ENCODE measurements at regions not wholly inside any gene's neighbourhood (a gene's known extent, or its start where the extent isn't known, plus 50 kb on each side); places are given as distances from the start of the nearest gene placed in this dataset.
"Not testable (repeated sequence)": the region's sequence is repeated elsewhere in the genome, so short reads cannot be mapped to it uniquely, and the experiment has no call there.

GRCh38 chr9:3773362-3774060, 247.7 kb upstream of the RFX3 start:
- DNase-seq (ENCODE audit: low spot score), result no peak

GRCh38 chr9:3769646-3770045, 243.8 kb upstream of the RFX3 start:
- DNase-seq (ENCODE audit: low spot score), result no peak

DNA sequence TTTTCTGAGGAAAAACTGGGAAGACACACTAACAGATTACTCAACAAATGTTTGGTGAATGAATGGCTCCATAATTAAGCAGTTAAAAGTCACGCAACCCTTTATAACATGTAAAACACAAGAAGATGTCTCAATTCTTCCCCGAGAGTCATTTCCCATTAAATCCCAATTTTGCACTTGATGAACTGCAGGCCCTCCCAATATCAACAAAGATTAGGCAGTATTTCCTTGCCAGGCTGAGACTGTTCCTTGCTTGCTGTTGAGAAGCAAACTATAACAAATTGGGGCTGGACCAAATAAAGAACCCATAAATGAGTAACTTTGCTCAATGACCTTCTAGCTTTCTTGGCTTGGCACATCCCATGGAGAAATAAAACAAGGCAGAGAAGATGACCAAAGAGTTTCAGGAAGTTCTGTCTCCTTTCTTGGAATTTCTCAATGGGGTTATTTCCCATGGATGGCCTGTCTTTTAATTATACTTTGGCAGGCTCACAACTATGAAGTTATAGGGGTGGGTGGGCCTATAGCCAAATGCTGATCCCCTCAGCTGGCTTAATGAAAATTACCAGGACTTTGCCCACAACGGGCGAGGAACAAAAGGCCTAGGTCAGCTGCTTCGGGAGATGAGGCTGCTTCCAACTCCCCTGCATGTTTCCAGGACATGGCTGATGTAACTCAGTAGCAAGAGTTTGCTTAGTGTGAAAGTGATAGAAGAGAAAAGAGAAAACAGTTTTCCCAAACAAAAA, 243.1 kb upstream of the RFX3 start:
- DNase-seq (ENCODE audit: low spot score), result no peak

DNA sequence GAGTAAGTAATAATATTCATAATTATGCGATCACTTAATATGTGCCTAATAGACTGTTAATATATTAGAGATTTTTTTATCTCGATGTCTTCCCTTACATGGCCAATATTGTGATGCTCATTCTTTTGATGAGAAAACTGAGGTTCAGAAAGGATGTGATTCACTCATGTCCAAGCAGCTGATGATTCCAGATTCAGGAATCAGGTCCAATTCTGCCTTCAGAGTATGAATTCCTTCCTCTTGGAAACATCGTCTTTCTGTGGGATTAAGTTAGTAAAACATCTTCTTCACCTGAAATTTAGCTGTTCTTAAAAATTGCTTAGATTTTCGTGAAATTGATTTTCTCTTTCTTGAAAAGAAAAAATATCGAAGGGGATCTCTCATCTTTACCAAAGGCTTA, 242.5 kb upstream of the RFX3 start:
- DNase-seq (ENCODE audit: low spot score), result no peak

DNA sequence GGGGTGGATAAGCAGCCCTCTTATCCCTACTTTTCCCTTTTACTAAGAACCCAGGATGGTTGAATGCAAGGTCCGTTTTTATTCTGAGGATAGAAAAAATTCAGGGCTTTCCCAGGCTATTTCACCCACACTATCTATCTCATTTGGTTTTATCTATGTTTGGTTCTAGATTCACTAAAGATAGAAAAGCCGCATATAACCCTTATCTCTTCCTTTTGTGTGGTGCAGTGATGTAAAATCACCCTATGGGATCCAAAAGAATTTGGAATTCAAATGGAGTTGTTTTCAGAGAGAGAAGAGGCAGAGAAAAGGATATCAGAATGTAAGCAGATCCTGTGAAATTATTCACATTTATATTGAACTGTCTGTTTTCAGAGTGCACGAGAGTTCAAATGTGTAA, 236.3 kb upstream of the RFX3 start:
- no peak for DNase-seq (ENCODE audit: low spot score)

DNA sequence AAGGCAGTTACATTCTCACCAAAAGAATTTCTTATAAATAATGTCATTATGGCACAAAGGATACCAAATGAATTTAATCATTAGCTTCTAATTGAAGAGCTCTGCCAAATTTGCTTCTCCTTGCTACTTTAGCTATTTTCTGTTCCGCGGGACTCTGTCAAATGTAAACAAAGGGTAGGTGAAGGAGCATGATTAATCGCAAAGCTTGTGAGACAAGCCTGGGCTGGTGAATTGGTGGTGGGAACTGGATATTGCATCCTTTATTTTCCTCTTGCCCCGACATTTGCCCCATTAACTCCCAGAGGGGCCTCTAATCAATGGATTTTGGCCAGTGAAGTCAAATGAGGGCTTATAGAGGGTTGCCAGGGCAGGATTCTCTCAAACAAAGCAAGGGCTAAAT, 234.2 kb upstream of the RFX3 start:
- no peak for DNase-seq (ENCODE audit: low spot score)

DNA sequence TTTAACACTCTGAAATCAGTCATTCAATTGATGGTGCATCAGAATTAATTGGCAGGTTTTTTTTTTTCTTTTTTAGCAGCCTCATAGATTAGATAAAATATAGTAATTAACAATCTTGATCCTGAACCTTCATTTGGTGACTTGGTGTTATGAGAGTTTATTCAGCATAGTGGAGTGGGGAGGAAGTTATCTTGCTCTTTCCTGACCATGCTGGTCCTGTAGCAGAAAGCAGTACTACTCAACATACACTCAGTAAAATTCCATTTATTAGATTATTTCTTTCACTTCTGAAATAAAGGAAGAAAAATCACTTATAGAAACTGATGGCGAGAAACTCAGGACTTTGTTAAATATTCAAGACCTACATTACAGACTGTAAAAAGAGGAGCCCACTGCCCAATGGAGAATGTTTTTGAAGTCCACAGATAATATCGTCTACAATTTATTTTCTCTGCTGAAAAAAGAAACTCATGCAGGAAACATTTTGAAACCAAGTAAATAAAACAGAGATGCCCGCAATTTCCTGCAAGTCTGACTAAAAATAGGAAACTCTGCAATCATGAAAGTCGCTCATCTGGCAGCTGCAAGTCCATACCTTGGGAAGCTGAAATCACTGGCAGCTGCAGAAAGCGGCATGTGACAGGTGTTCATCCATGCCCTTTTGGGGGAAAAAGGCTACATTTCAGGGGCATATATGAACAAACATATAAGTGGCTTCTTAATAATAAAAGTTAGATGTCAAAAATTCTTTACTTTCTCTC, 233.2 kb upstream of the RFX3 start:
- no peak for DNase-seq (ENCODE audit: low spot score)

DNA sequence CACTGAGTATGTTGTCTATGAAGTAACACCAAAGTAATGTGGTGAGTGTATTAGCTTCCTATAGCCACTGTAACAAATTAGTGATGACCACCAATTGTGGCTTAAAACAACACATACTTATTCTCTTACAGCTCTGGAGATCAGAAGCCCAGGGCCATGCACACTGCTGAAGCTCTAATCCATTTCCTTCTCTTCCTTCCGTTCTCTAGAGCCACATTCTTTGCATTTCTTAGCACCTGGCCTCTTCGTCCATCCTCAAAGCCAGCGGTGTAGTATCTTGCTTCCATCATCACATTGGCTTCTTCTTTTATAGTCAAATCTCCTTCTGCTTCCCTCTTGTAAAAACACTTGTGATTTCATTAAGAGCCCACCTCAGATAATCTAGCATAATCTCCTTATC, 230.3 kb upstream of the RFX3 start:
- DNase-seq (ENCODE audit: low spot score), result no peak

- no peak for DNase-seq (ENCODE audit: low spot score)
Observed at GRCh38 chr9:3751125-3751758, 225.4 kb upstream of the RFX3 start.

- DNase-seq (ENCODE audit: low spot score), result no peak
Observed at GRCh38 chr9:3750321-3750720, 224.5 kb upstream of the RFX3 start.

DNA sequence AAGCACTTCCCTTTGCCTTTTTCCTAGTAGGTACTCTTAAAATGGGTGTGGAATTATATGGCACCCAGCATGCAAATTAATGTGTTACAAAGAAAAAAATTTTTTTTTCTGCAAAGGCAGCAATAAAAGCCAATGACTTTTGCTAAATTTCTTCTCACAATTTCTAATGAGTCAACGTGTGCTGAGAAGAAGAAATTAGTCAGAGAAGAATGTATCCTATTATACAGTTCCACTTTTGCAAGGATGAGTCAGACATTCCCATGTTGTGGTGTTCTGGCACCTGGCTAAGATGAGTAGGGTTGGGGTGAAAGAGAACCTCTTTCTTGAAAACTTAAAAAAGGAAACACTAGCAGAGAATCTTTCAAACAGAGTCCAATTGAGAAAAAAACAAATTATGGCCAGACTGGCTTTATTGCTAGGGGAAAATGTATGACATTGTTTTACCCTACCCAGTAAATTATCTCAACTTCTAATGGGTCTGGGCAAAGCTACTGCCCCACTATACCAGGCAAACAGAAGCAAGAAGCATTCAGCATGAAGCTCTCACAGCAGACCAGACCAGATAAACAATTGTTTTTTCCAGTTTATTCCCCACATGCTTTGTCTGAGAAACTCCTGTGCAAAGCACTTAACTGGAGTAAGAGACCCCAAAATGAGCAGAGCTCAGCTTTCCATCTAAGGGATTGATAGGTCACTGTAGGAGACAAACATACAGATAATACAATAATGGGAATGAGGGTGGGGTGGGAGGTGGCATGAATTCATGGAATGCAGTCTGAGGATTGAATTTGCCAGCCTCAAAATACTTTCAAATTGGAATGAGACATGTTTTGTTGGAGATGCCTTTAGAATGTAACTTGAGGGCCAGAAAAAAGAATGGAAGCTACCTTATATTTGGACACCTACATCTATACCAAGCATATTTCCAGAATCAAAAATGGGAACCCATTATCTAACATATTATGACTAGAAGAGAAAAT, 220.8 kb upstream of the RFX3 start:
- DNase-seq (ENCODE audit: low spot score), result peak; percentile 45

GRCh38 chr9:3743901-3744413, 218.2 kb upstream of the RFX3 start:
- DNase-seq (ENCODE audit: low spot score), result no peak

DNA sequence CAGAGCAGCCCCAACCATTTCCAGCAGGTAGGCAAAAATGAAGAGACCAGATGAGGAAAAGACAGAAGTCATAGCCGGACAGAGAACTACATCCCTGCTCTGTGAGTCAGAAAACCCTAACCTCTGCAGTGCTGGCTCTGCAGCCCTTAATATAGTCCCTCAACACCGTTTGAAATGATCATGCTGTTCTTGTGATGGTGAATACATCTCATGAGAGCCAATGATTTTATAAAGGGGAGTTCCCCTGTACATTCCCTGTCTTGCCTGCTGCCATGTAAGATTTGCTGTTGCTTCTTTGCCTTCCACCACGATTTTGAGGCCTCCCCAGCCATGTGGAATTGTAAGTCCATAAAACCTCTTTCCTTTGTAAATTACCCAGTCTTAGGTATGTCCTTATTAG, 216.8 kb upstream of the RFX3 start:
- DNase-seq (ENCODE audit: low spot score), result no peak

DNA sequence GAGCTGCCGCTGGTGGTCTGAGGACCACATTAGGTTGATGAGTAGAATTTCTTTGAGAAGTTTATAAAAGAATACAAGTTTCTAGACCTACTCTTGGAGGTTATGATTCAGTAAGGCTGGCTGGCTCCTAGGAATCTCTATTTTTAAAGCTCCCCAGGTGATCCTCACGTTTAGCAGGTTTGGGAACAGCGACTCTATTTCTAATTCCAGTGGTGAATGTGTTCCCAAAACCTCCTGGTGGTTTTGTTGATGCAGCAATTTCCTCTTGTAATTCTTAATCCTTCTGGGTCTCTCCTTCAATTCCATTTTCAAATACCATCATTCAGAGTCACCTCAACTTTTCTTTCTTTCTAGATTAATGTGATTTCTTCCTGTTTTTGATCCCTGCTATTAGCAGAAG, 215.9 kb upstream of the RFX3 start:
- DNase-seq (ENCODE audit: low spot score), result no peak

GRCh38 chr9:3740690-3741419, 215.1 kb upstream of the RFX3 start:
- no peak for DNase-seq (ENCODE audit: low spot score)

GRCh38 chr9:3736161-3736560, 210.4 kb upstream of the RFX3 start:
- no peak for DNase-seq (ENCODE audit: low spot score)

GRCh38 chr9:3735251-3735650, 209.4 kb upstream of the RFX3 start:
- DNase-seq (ENCODE audit: low spot score), result no peak

- DNase-seq (ENCODE audit: low spot score), result not testable (repeated sequence)
Observed at GRCh38 chr9:3733527-3734262, 207.9 kb upstream of the RFX3 start.

- no peak for DNase-seq (ENCODE audit: low spot score)
Observed at GRCh38 chr9:3733039-3733408, 207.2 kb upstream of the RFX3 start.

All from hepatic stellate cell (primary cell).